IPS-18a (cell line): ENCODE measurements at regions not wholly inside any gene's neighbourhood (a gene's known extent, or its start where the extent isn't known, plus 50 kb on each side); places are given as distances from the start of the nearest gene placed in this dataset.
"Not testable (repeated sequence)": the region's sequence is repeated elsewhere in the genome, so short reads cannot be mapped to it uniquely, and the experiment has no call there.

Source experiments
- H3K27ac ChIP-seq: one replicate; pipeline ENCODE4 v1.5.1; 2013; ENCODE audit warnings: low read length
- H3K27me3 ChIP-seq: one replicate; pipeline ENCODE4 v1.6.1; 2013; ENCODE audit warnings: mild to moderate bottlenecking, low read length; ENCODE audit not compliant: control insufficient read depth, insufficient read depth
- H3K36me3 ChIP-seq: one replicate; pipeline ENCODE4 v1.6.1; 2013; ENCODE audit warnings: low read depth, low read length; ENCODE audit not compliant: control insufficient read depth
- H3K4me1 ChIP-seq: one replicate; pipeline ENCODE4 v1.6.1; 2013; ENCODE audit warnings: low read depth, low read length; ENCODE audit not compliant: control insufficient read depth
- H3K4me3 ChIP-seq: one replicate; pipeline ENCODE4 v1.5.1; 2013; ENCODE audit warnings: low read length
- H3K9ac ChIP-seq: one replicate; pipeline ENCODE4 v1.6.1; 2013; ENCODE audit warnings: mild to moderate bottlenecking, low read length, moderate library complexity
- H3K9me3 ChIP-seq: one replicate; pipeline ENCODE4 v1.6.1; 2013; ENCODE audit warnings: low read depth, low read length; ENCODE audit not compliant: control insufficient read depth

- H3K4me3 ChIP-seq = no peak overlapping the region
- H3K4me1 ChIP-seq = no peaks in the 10 kb centered on the region
- H3K27ac ChIP-seq = no peak overlapping the region
- H3K9ac ChIP-seq = no peak overlapping the region
- peaks cover 18% of the 10 kb centered on the region for H3K9me3 ChIP-seq
- no peaks in the 10 kb centered on the region for H3K27me3 ChIP-seq
- no peaks in the 10 kb centered on the region for H3K36me3 ChIP-seq
These were observed 114.3 kb upstream of the FMN2 start for GRCh38 chr1:239977416-239977815.

GRCh38 chr1:239979456-239979855 lies 112.2 kb upstream of the FMN2 start:
- Histone ChIP-seq H3K4me1 (no peaks in the 10 kb centered on the region), H3K27me3 (no peaks in the 10 kb centered on the region), H3K4me3 (no peak overlapping the region), H3K36me3 (no peaks in the 10 kb centered on the region), H3K9ac (no peak overlapping the region), H3K9me3 (peaks cover 18% of the 10 kb centered on the region), H3K27ac (no peak overlapping the region)

GRCh38 chr1:239982762-239983161 lies 108.9 kb upstream of the FMN2 start:
- Histone ChIP-seq H3K4me3 (no peak overlapping the region), H3K27ac (no peak overlapping the region), H3K9ac (no peak overlapping the region), H3K4me1 (no peaks in the 10 kb centered on the region), H3K36me3 (no peaks in the 10 kb centered on the region), H3K9me3 (peaks cover 23% of the 10 kb centered on the region), H3K27me3 (no peaks in the 10 kb centered on the region)

- no peak overlapping the region for H3K27ac ChIP-seq
- H3K4me3 ChIP-seq = no peak overlapping the region
- no peaks in the 10 kb centered on the region for H3K36me3 ChIP-seq
- no peaks in the 10 kb centered on the region for H3K27me3 ChIP-seq
- H3K9ac ChIP-seq = no peak overlapping the region
- H3K9me3 ChIP-seq = peaks cover 19% of the 10 kb centered on the region
- no peaks in the 10 kb centered on the region for H3K4me1 ChIP-seq
These were observed 106.6 kb upstream of the FMN2 start for GRCh38 chr1:239985044-239985443.

GRCh38 chr1:239987103-239987745 lies 104.5 kb upstream of the FMN2 start:
- H3K9me3 ChIP-seq = peaks cover 6% of the 10 kb centered on the region
- no peak overlapping the region for H3K27ac ChIP-seq
- no peaks in the 10 kb centered on the region for H3K4me1 ChIP-seq
- no peak overlapping the region for H3K9ac ChIP-seq
- no peaks in the 10 kb centered on the region for H3K27me3 ChIP-seq
- no peaks in the 10 kb centered on the region for H3K36me3 ChIP-seq
- no peak overlapping the region for H3K4me3 ChIP-seq

GRCh38 chr1:239989990-239990389 lies 101.7 kb upstream of the FMN2 start:
- H3K27me3 ChIP-seq = no peaks in the 10 kb centered on the region
- no peaks in the 10 kb centered on the region for H3K4me1 ChIP-seq
- no peak overlapping the region for H3K9ac ChIP-seq
- H3K36me3 ChIP-seq = no peaks in the 10 kb centered on the region
- H3K4me3 ChIP-seq = no peak overlapping the region
- H3K27ac ChIP-seq = no peak overlapping the region
- H3K9me3 ChIP-seq = peaks cover under 1% of the 10 kb centered on the region

GRCh38 chr1:239992566-239992965 lies 99.1 kb upstream of the FMN2 start:
- H3K27ac ChIP-seq, H3K4me3 ChIP-seq, H3K36me3 ChIP-seq, H3K9ac ChIP-seq, H3K9me3 ChIP-seq, H3K4me1 ChIP-seq: not testable (repeated sequence)
- peaks cover 18% of the 10 kb centered on the region for H3K27me3 ChIP-seq

- no peak overlapping the region for H3K4me3 ChIP-seq
- no peaks in the 10 kb centered on the region for H3K36me3 ChIP-seq
- peaks cover 24% of the 10 kb centered on the region for H3K27me3 ChIP-seq
- no peak overlapping the region for H3K27ac ChIP-seq
- H3K4me1 ChIP-seq = no peaks in the 10 kb centered on the region
- H3K9ac ChIP-seq = no peak overlapping the region
- H3K9me3 ChIP-seq = no peaks in the 10 kb centered on the region
These were observed 98.3 kb upstream of the FMN2 start for GRCh38 chr1:239993366-239993765.

GRCh38 chr1:239995281-239995680 lies 96.4 kb upstream of the FMN2 start:
- no peaks in the 10 kb centered on the region for H3K36me3 ChIP-seq
- no peaks in the 10 kb centered on the region for H3K4me1 ChIP-seq
- H3K9ac ChIP-seq = no peak overlapping the region
- no peak overlapping the region for H3K27ac ChIP-seq
- no peak overlapping the region for H3K4me3 ChIP-seq
- peaks cover 34% of the 10 kb centered on the region for H3K27me3 ChIP-seq
- H3K9me3 ChIP-seq = no peaks in the 10 kb centered on the region

GRCh38 chr1:239997160-239997514 lies 94.5 kb upstream of the FMN2 start:
- H3K36me3 ChIP-seq = no peaks in the 10 kb centered on the region
- no peaks in the 10 kb centered on the region for H3K9me3 ChIP-seq
- no peaks in the 10 kb centered on the region for H3K4me1 ChIP-seq
- peaks cover 34% of the 10 kb centered on the region for H3K27me3 ChIP-seq
- H3K27ac ChIP-seq = no peak overlapping the region
- no peak overlapping the region for H3K9ac ChIP-seq
- H3K4me3 ChIP-seq = peak overlapping the region; percentile 51

- H3K9ac ChIP-seq = no peak overlapping the region
- H3K4me3 ChIP-seq = peak overlapping the region; percentile 51
- H3K9me3 ChIP-seq = no peaks in the 10 kb centered on the region
- no peaks in the 10 kb centered on the region for H3K4me1 ChIP-seq
- no peak overlapping the region for H3K27ac ChIP-seq
- H3K27me3 ChIP-seq = peaks cover 34% of the 10 kb centered on the region
- no peaks in the 10 kb centered on the region for H3K36me3 ChIP-seq
These were observed 94.0 kb upstream of the FMN2 start for GRCh38 chr1:239997515-239998311.

GRCh38 chr1:239998312-239998649 lies 93.4 kb upstream of the FMN2 start:
- Histone ChIP-seq H3K27me3 (peaks cover 34% of the 10 kb centered on the region), H3K4me1 (no peaks in the 10 kb centered on the region), H3K4me3 (peak overlapping the region; percentile 51), H3K9me3 (no peaks in the 10 kb centered on the region), H3K9ac (no peak overlapping the region), H3K36me3 (no peaks in the 10 kb centered on the region), H3K27ac (no peak overlapping the region)
